Psoas muscle (tissue), 7 donors: ENCODE measurements at regions not wholly inside any gene's neighbourhood (a gene's known extent, or its start where the extent isn't known, plus 50 kb on each side); places are given as distances from the start of the nearest gene placed in this dataset.

Experiments
- ATAC-seq, 4 donors: fragments of 200-7000 bp; cut with Tn5 transposase; one replicate each; pipeline ENCODE4 v1.9.1; 2020; ENCODE audit warnings: moderate library complexity in 3 of 4, mild to moderate bottlenecking in 2 of 4
- DNase-seq, 2 donors: peaks; one replicate each; pipeline ENCODE4 v3.0.0-alpha.2; 2020
- H3K27ac ChIP-seq: fragments of 200-600 bp; one replicate; pipeline ENCODE4 v1.8.0; 2022
- H3K27me3 ChIP-seq, 3 donors: fragments of 200-600 bp in 1 of 3; one replicate each; pipeline versions ENCODE4 v1.6.1 to v1.8.0; 2013 to 2022; ENCODE audit warnings: low read length in 2 of 3, mild to moderate bottlenecking in 2 of 3, moderate library complexity in 1 of 3; ENCODE audit not compliant: insufficient read depth in 3 of 3
- H3K36me3 ChIP-seq, 2 donors: fragments of 200-600 bp in 1 of 2; one replicate each; pipeline versions ENCODE4 v1.6.1 to v1.8.0; 2013 to 2022; ENCODE audit warnings: low read depth in 1 of 2, mild to moderate bottlenecking in 1 of 2, moderate library complexity in 1 of 2; ENCODE audit not compliant: insufficient read depth in 1 of 2
- H3K4me1 ChIP-seq: fragments of 200-600 bp; one replicate; pipeline ENCODE4 v1.8.0; 2022
- H3K4me3 ChIP-seq: fragments of 200-600 bp; one replicate; pipeline ENCODE4 v1.8.0; 2022; ENCODE audit warnings: mild to moderate bottlenecking
- H3K9me3 ChIP-seq: fragments of 200-600 bp; one replicate; pipeline ENCODE4 v1.8.0; 2022
- CTCF ChIP-seq: fragments of 200-600 bp; IDR thresholded peaks from one replicate; pipeline ENCODE4 v1.8.0; 2022; ENCODE audit warnings: antibody characterized with exemption
- WGBS, 3 donors: extraction: QIAGEN DNeasy Blood & Tissue Kit; methylation state at CpG; one replicate each; pipeline versions ENCODE4 v1.1.6 to v1.1.7; 2013; 5-methylcytosine and 5-hydroxymethylcytosine counted together
- intact Hi-C, 2 donors: fragments of 100-400 bp; cut with DNase I; formaldehyde crosslinking; loops; one replicate each; pipeline versions ENCODE4 v1.11.0 to v1.14.2; 2022
- donor health status: healthy with polysubstance abuse.
- donor health status: DM: no; HTN: no; CAD: no; lungs with moderate emphysema.
- donor health status: Bipolar disorder and iron deficiency.
- donor health status: healthy.
- donor health status: DM: yes; HTN: yes; CAD: no.
- donor health status: DM: no; HTN: no; CAD: no.
- donor health status: DM: yes; HTN: yes; CAD: no.

GRCh38 chr11:134581121-134581626 lies 169.1 kb upstream of the B3GAT1 start:
- no peaks in the 10 kb centered on the region for H3K36me3 ChIP-seq
- no peaks in the 10 kb centered on the region for H3K4me1 ChIP-seq
- intact Hi-C loops: no loop called here
- WGBS, 3 donors: 74 to 75% (median 74%) methylated on average over 9 of the region's 9 CpGs
- DNase-seq (no peak), ATAC-seq (no peak)
- H3K27me3 ChIP-seq: peaks cover 0 to 5% (median 3%) of the 10 kb centered on the region in 3 donors
- TF ChIP-seq CTCF: no peak
- H3K4me3 ChIP-seq: no peak overlapping the region
- no peaks in the 10 kb centered on the region for H3K9me3 ChIP-seq
- no peak overlapping the region for H3K27ac ChIP-seq

GRCh38 chr11:134580610-134580975 lies 168.6 kb upstream of the B3GAT1 start:
- H3K9me3 ChIP-seq: no peaks in the 10 kb centered on the region
- 88 to 90% (median 88%) methylated on average over 8 of the region's 8 CpGs for WGBS, 3 donors
- DNase-seq (no peak), ATAC-seq (no peak)
- H3K27me3 ChIP-seq: peaks cover 0 to 5% (median 3%) of the 10 kb centered on the region in 3 donors
- no peak overlapping the region for H3K27ac ChIP-seq
- H3K4me1 ChIP-seq: no peaks in the 10 kb centered on the region
- no peaks in the 10 kb centered on the region for H3K36me3 ChIP-seq
- intact Hi-C loops: no loop called here
- H3K4me3 ChIP-seq: no peak overlapping the region
- TF ChIP-seq CTCF: no peak

GRCh38 chr11:134579724-134580609 lies 167.9 kb upstream of the B3GAT1 start:
- Histone ChIP-seq H3K27me3 (peaks cover 0 to 5% (median 3%) of the 10 kb centered on the region in 3 donors), H3K36me3 (no peaks in the 10 kb centered on the region), H3K4me1 (no peaks in the 10 kb centered on the region), H3K9me3 (no peaks in the 10 kb centered on the region), H3K4me3 (no peak overlapping the region), H3K27ac (no peak overlapping the region)
- no peak for ATAC-seq
- 71 to 75% (median 74%) methylated on average over 15 to 16 of the region's 16 CpGs for WGBS, 3 donors
- TF ChIP-seq CTCF: no peak
- no peak for DNase-seq
- intact Hi-C loops: no loop called here

GRCh38 chr11:134578807-134579723 lies 167.0 kb upstream of the B3GAT1 start:
- H3K4me3 ChIP-seq: no peak overlapping the region
- no peaks in the 10 kb centered on the region for H3K4me1 ChIP-seq
- peaks cover 0 to 4% (median 4%) of the 10 kb centered on the region in 3 donors for H3K27me3 ChIP-seq
- H3K36me3 ChIP-seq: no peaks in the 10 kb centered on the region
- H3K27ac ChIP-seq: no peak overlapping the region
- DNase-seq (no peak), ATAC-seq (no peak)
- H3K9me3 ChIP-seq: no peaks in the 10 kb centered on the region
- 76 to 81% (median 81%) methylated on average over 22 of the region's 22 CpGs for WGBS, 3 donors
- TF ChIP-seq CTCF: no peak
- intact Hi-C loops: no loop called here
